HEK293 (cell line): ENCODE measurements at regions not wholly inside any gene's neighbourhood (a gene's known extent, or its start where the extent isn't known, plus 50 kb on each side); places are given as distances from the start of the nearest gene placed in this dataset.

ENCODE experiments used
- MYNN ChIP-seq: fragments of 450-650 bp; formaldehyde crosslinking; IDR thresholded peaks from 2 replicates; pipeline ENCODE4 v1.5.1; 2016; ENCODE audit warnings: missing biosample characterization, missing genetic modification characterization, borderline replicate concordance
- REST ChIP-seq: fragments of 450-650 bp; formaldehyde crosslinking; IDR thresholded peaks from 2 replicates; pipeline ENCODE4 v1.5.1; 2016; ENCODE audit warnings: missing biosample characterization, missing genetic modification characterization
- ZBTB7A ChIP-seq: fragments of 450-650 bp; formaldehyde crosslinking; IDR thresholded peaks from 2 replicates; pipeline ENCODE4 v1.5.1; 2016; ENCODE audit warnings: low read depth, missing biosample characterization, missing genetic modification characterization
- ZNF645 ChIP-seq: fragments of 450-650 bp; formaldehyde crosslinking; IDR thresholded peaks from 2 replicates; pipeline ENCODE4; 2016; ENCODE audit warnings: missing biosample characterization, missing genetic modification characterization
- TF ChIP-seq, protein P1 (sequence below): fragments of 450-650 bp; formaldehyde crosslinking; IDR thresholded peaks from 2 replicates; pipeline ENCODE4 v1.5.1; 2016; ENCODE audit warnings: missing biosample characterization, missing genetic modification characterization
- TF ChIP-seq, protein P2 (sequence below): fragments of 450-650 bp; formaldehyde crosslinking; IDR thresholded peaks from 2 replicates; pipeline ENCODE4 v1.5.1; 2016; ENCODE audit warnings: missing biosample characterization, missing genetic modification characterization

GRCh38 chr2:207264310-207264709 is 98.6 kb upstream of the KLF7 start:
- TF ChIP-seq, protein P1, sequence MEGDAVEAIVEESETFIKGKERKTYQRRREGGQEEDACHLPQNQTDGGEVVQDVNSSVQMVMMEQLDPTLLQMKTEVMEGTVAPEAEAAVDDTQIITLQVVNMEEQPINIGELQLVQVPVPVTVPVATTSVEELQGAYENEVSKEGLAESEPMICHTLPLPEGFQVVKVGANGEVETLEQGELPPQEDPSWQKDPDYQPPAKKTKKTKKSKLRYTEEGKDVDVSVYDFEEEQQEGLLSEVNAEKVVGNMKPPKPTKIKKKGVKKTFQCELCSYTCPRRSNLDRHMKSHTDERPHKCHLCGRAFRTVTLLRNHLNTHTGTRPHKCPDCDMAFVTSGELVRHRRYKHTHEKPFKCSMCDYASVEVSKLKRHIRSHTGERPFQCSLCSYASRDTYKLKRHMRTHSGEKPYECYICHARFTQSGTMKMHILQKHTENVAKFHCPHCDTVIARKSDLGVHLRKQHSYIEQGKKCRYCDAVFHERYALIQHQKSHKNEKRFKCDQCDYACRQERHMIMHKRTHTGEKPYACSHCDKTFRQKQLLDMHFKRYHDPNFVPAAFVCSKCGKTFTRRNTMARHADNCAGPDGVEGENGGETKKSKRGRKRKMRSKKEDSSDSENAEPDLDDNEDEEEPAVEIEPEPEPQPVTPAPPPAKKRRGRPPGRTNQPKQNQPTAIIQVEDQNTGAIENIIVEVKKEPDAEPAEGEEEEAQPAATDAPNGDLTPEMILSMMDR (tag by site-specific recombination): no peak
- TF ChIP-seq ZBTB7A (tag by site-specific recombination): no peak
- no peak for TF ChIP-seq REST (tag by site-specific recombination)
- TF ChIP-seq, protein P2, sequence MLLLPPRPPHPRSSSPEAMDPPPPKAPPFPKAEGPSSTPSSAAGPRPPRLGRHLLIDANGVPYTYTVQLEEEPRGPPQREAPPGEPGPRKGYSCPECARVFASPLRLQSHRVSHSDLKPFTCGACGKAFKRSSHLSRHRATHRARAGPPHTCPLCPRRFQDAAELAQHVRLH (tag by site-specific recombination): no peak
- TF ChIP-seq MYNN (tag by site-specific recombination): no peak
- no peak for TF ChIP-seq ZNF645 (tag by site-specific recombination)
